ENCODE measurements at regions not wholly inside any gene's neighbourhood (a gene's known extent, or its start where the extent isn't known, plus 50 kb on each side); places are given as distances from the start of the nearest gene placed in this dataset.

- 100% methylated on average over 2 of the region's 2 CpGs for WGBS, 2 donors
- Histone ChIP-seq H3K4me1 (no peaks in the 10 kb centered on the region), H3K4me3 (no peak overlapping the region), H3K9me3 (no peaks in the 10 kb centered on the region), H3K27ac (no peak overlapping the region), H3K36me3 (no peaks in the 10 kb centered on the region), H3K27me3 (no peaks in the 10 kb centered on the region)
- DNase-seq: no peak
- TF ChIP-seq POLR2A (IDR thresholded peaks at IDR 0.05) (no peak), CTCF (IDR thresholded peaks at IDR 0.05) (no peak)
- intact Hi-C loops (cut with DNase I): no loop called here
Observed at GRCh38 chr15:91490211-91490610, 363.3 kb upstream of the SLCO3A1 start.

- intact Hi-C loops (cut with DNase I): no loop called here
- WGBS, 2 donors: 45 to 53% methylated on average over 5 to 6 of the region's 6 CpGs
- TF ChIP-seq POLR2A (IDR thresholded peaks at IDR 0.05): no peak
- no peak for TF ChIP-seq CTCF (IDR thresholded peaks at IDR 0.05)
- Histone ChIP-seq H3K4me1 (no peaks in the 10 kb centered on the region), H3K9me3 (no peaks in the 10 kb centered on the region), H3K27me3 (no peaks in the 10 kb centered on the region), H3K27ac (no peak overlapping the region), H3K36me3 (no peaks in the 10 kb centered on the region), H3K4me3 (no peak overlapping the region)
- DNase-seq: no peak
Observed at GRCh38 chr15:91491101-91491950, 362.2 kb upstream of the SLCO3A1 start.

GRCh38 chr15:91496754-91497691, 356.5 kb upstream of the SLCO3A1 start:
- Histone ChIP-seq H3K27ac (no peak overlapping the region), H3K4me3 (no peak overlapping the region), H3K27me3 (no peaks in the 10 kb centered on the region), H3K36me3 (no peaks in the 10 kb centered on the region), H3K9me3 (no peaks in the 10 kb centered on the region), H3K4me1 (peaks cover 0 to 11% (median 0%) of the 10 kb centered on the region in 3 donors)
- TF ChIP-seq CTCF (IDR thresholded peaks at IDR 0.05): no peak
- no peak for TF ChIP-seq POLR2A (IDR thresholded peaks at IDR 0.05)
- DNase-seq: no peak
- intact Hi-C loops (cut with DNase I): no loop called here
- 61 to 75% methylated on average over 3 to 4 of the region's 4 CpGs for WGBS, 2 donors

GRCh38 chr15:91498046-91498748, 355.3 kb upstream of the SLCO3A1 start:
- no peak for DNase-seq
- Histone ChIP-seq H3K27me3 (no peaks in the 10 kb centered on the region), H3K36me3 (no peaks in the 10 kb centered on the region), H3K27ac (no peak overlapping the region), H3K4me3 (no peak overlapping the region), H3K9me3 (no peaks in the 10 kb centered on the region), H3K4me1 (peaks cover 0 to 11% (median 0%) of the 10 kb centered on the region in 3 donors)
- intact Hi-C loops (cut with DNase I): no loop called here
- 75 to 82% methylated on average over 4 of the region's 4 CpGs for WGBS, 2 donors
- TF ChIP-seq POLR2A (IDR thresholded peaks at IDR 0.05) (no peak), CTCF (IDR thresholded peaks at IDR 0.05) (no peak)
